SK-N-MC (cell line): ENCODE measurements at regions not wholly inside any gene's neighbourhood (a gene's known extent, or its start where the extent isn't known, plus 50 kb on each side); places are given as distances from the start of the nearest gene placed in this dataset.

Experiments used
- DNase-seq: peaks from one replicate; pipeline ENCODE4 v3.0.0-alpha.2; 2011; ENCODE audit warnings: low read depth, low spot score
- H3K27ac ChIP-seq: fragments of 200-600 bp; sonication (generic); 2 replicates; pipeline ENCODE4 v1.5.1; 2016; ENCODE audit warnings: mixed run types
- H3K36me3 ChIP-seq: fragments of 200-600 bp; sonication (generic); 2 replicates; pipeline ENCODE4 v1.6.1; 2017; ENCODE audit warnings: antibody characterized with exemption, low read length, mixed read lengths; ENCODE audit not compliant: insufficient read depth
- H3K4me3 ChIP-seq: fragments of 200-600 bp; sonication (generic); 2 replicates; pipeline ENCODE4 v1.5.1; 2016
- H3K9ac ChIP-seq: fragments of 200-600 bp; sonication (generic); 2 replicates; pipeline ENCODE4 v1.8.0; 2017; ENCODE audit warnings: mixed run types, mixed read lengths; ENCODE audit not compliant: insufficient read length
- H3K9me3 ChIP-seq: fragments of 200-600 bp; sonication (generic); 2 replicates; pipeline ENCODE4 v1.6.1; 2017; ENCODE audit warnings: low read depth, mild to moderate bottlenecking, antibody characterized with exemption, low read length, moderate library complexity, mixed read lengths
- EZH2 ChIP-seq: fragments of 200-600 bp; sonication (generic); IDR thresholded peaks from one replicate; pipeline ENCODE4 v1.6.1; 2017; ENCODE audit warnings: antibody characterized with exemption
- FOXP2 ChIP-seq: optimal IDR thresholded peaks from 2 replicates; pipeline ENCODE3; 2011; ENCODE audit warnings: mild to moderate bottlenecking, moderate library complexity; ENCODE audit not compliant: insufficient read depth; ENCODE audit errors: extremely low read length, control extremely low read depth
- POLR2AphosphoS5 ChIP-seq: IDR thresholded peaks from 2 replicates; pipeline ENCODE4 v1.6.1; 2012; ENCODE audit warnings: mild to moderate bottlenecking, low read depth, low read length, borderline replicate concordance

- Histone ChIP-seq H3K4me3 (no peak overlapping the region), H3K9me3 (no peaks in the 10 kb centered on the region), H3K36me3 (no peaks in the 10 kb centered on the region), H3K27ac (no peak overlapping the region), H3K9ac (no peak overlapping the region)
- TF ChIP-seq FOXP2 (no peak), POLR2AphosphoS5 (no peak), EZH2 (no peak)
- DNase-seq = no peak
Observed at GRCh38 chr20:21832442-21833385, 127.2 kb downstream of the PAX1 start.

- Histone ChIP-seq H3K27ac (no peak overlapping the region), H3K9ac (no peak overlapping the region), H3K4me3 (no peak overlapping the region), H3K36me3 (no peaks in the 10 kb centered on the region), H3K9me3 (no peaks in the 10 kb centered on the region)
- no peak for DNase-seq
- no peak for TF ChIP-seq POLR2AphosphoS5
- TF ChIP-seq FOXP2 = no peak
- no peak for TF ChIP-seq EZH2
Observed at GRCh38 chr20:21826976-21827375, 121.5 kb downstream of the PAX1 start.

GRCh38 chr20:21821358-21821757 is 115.9 kb downstream of the PAX1 start:
- Histone ChIP-seq H3K9me3 (no peaks in the 10 kb centered on the region), H3K27ac (no peak overlapping the region), H3K4me3 (no peak overlapping the region), H3K9ac (no peak overlapping the region), H3K36me3 (no peaks in the 10 kb centered on the region)
- no peak for TF ChIP-seq POLR2AphosphoS5
- no peak for TF ChIP-seq FOXP2
- TF ChIP-seq EZH2 = no peak
- DNase-seq = no peak

DNA sequence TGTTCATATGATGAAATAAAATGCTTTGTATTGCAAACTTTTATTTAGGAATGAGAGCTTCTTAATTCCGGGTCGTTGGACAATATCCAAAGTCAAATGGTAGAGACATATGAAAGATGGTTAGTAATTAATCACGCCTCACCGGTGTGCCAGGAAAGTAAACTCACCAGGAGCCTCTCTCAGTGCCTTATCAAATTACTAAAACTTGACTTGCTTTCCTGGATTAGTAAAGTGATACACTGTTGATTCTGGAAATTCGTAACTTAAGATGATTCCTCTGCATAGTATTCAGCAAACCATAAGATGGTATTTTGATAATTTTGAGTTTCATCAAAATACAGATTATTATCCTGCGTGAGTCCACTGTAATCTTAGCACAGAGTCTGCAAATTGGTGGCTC is 115.2 kb downstream of the PAX1 start:
- H3K9me3 ChIP-seq = no peaks in the 10 kb centered on the region
- H3K27ac ChIP-seq = no peak overlapping the region
- TF ChIP-seq FOXP2 (no peak), EZH2 (no peak), POLR2AphosphoS5 (no peak)

GRCh38 chr20:21820045-21820444 is 114.6 kb downstream of the PAX1 start:
- TF ChIP-seq FOXP2 = no peak
- TF ChIP-seq EZH2 = no peak
- TF ChIP-seq POLR2AphosphoS5 = no peak
- no peak overlapping the region for H3K27ac ChIP-seq
- H3K36me3 ChIP-seq = no peaks in the 10 kb centered on the region
- no peak overlapping the region for H3K4me3 ChIP-seq
- no peak for DNase-seq
- no peaks in the 10 kb centered on the region for H3K9me3 ChIP-seq
- H3K9ac ChIP-seq = no peak overlapping the region

More for the DNA sequence above, 115.2 kb downstream of the PAX1 start:
- DNase-seq = no peak
- Histone ChIP-seq H3K36me3 (no peaks in the 10 kb centered on the region), H3K9ac (no peak overlapping the region), H3K4me3 (no peak overlapping the region)

DNA sequence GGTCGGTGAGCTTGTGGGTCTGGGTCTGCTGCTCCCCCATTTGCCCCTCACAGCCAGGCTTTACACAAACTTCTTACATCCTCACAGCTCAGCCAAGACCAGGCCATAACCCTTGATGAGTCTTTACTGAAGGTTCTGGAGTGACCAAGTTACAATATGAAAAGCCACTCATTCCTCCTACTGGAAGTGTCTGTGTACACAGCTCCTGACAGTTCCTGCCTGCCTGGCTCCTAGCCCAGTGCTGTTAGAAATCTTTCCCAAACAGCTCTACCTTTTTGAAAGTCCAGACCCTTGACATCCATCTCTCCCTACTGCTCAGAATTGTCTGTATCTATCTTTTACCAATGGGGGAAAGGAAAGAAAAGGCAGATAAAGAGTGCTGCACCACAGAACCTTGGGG is 106.9 kb downstream of the PAX1 start:
- Histone ChIP-seq H3K9me3 (no peaks in the 10 kb centered on the region), H3K9ac (no peak overlapping the region), H3K36me3 (no peaks in the 10 kb centered on the region), H3K27ac (no peak overlapping the region), H3K4me3 (no peak overlapping the region)
- DNase-seq = no peak
- TF ChIP-seq POLR2AphosphoS5 (no peak), FOXP2 (no peak), EZH2 (no peak)

DNA sequence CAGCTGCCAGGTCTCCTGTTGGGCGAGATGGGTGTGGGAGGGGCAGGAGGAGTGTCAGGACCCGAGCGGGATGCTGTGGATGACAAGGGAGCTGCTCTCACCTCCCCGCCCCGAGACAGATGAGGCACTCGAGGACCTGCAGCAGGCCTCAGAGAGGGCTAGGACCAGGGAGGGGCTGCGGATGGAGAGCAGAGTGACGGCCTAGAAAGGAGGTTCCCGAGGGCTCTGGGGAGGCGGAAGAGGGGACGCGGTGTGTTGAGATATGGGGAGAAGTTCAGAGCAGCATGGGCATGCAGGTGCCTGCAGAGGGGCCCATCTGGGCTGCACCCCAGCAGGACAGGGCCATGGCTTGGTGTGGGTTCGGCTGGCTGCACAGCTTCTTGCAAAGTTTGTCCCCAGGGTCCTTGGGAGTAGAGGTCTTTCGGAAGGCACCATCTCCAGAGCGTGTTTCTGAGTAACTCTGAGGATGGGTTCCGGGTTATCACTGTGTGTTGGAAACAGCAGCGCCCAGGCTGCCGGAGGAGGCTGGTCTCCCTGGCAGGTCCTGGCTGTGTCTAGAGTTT is 104.6 kb downstream of the PAX1 start:
- Histone ChIP-seq H3K4me3 (no peak overlapping the region), H3K27ac (no peak overlapping the region), H3K9me3 (no peaks in the 10 kb centered on the region), H3K9ac (no peak overlapping the region), H3K36me3 (no peaks in the 10 kb centered on the region)
- TF ChIP-seq POLR2AphosphoS5 (no peak), FOXP2 (no peak), EZH2 (no peak)
- DNase-seq = no peak

GRCh38 chr20:21808863-21809664 is 103.6 kb downstream of the PAX1 start:
- Histone ChIP-seq H3K9ac (no peak overlapping the region), H3K36me3 (no peaks in the 10 kb centered on the region), H3K9me3 (no peaks in the 10 kb centered on the region), H3K27ac (no peak overlapping the region), H3K4me3 (no peak overlapping the region)
- TF ChIP-seq POLR2AphosphoS5 = no peak
- no peak for TF ChIP-seq FOXP2
- no peak for TF ChIP-seq EZH2
- no peak for DNase-seq
